GM21717 (cell line): ENCODE measurements at regions not wholly inside any gene's neighbourhood (a gene's known extent, or its start where the extent isn't known, plus 50 kb on each side); places are given as distances from the start of the nearest gene placed in this dataset.

Experiments used
- ATAC-seq: cut with Tn5 transposase; IDR thresholded peaks from one replicate; pipeline ENCODE4 v1.9.1; 2021; ENCODE audit warnings: mild to moderate bottlenecking, moderate library complexity; ENCODE audit not compliant: unreplicated experiment

- ATAC-seq = no peak
Measured at GRCh38 chr4:122516376-122516775, 59.9 kb upstream of the IL2 start.

GRCh38 chr4:122514671-122515070 lies 58.1 kb upstream of the IL2 start:
- no peak for ATAC-seq

GRCh38 chr4:122512430-122512829 lies 55.9 kb upstream of the IL2 start:
- ATAC-seq = no peak

- ATAC-seq = peak; percentile 74
Measured at GRCh38 chr4:122508083-122508482, 51.6 kb upstream of the IL2 start.
